Activated CD8-positive, alpha-beta memory T cell treated with anti-CD3 and anti-CD28 coated beads for 48 hours (primary cell): ENCODE measurements at regions not wholly inside any gene's neighbourhood (a gene's known extent, or its start where the extent isn't known, plus 50 kb on each side); places are given as distances from the start of the nearest gene placed in this dataset.

Experiments used
- DNase-seq, 3 experiments: peaks; one replicate each; pipeline ENCODE4 v3.0.0-alpha.2; 2020; ENCODE audit warnings: low read depth in 2 of 3, low spot score in 2 of 3

GRCh38 chr1:98385652-98386051 lies 275.9 kb upstream of the SNX7 start:
- DNase-seq: no peak

GRCh38 chr1:98384461-98385141 lies 276.9 kb upstream of the SNX7 start:
- no peak for DNase-seq

GRCh38 chr1:98382986-98383740 lies 278.4 kb upstream of the SNX7 start:
- DNase-seq: no peak

GRCh38 chr1:98382586-98382985 lies 278.9 kb upstream of the SNX7 start:
- no peak for DNase-seq

- no peak for DNase-seq
Measured at GRCh38 chr1:98374098-98374497, 287.4 kb upstream of the SNX7 start.

- DNase-seq: no peak
Measured at GRCh38 chr1:98373056-98373455, 288.5 kb upstream of the SNX7 start.

- DNase-seq: no peak
Measured at GRCh38 chr1:98371764-98372163, 289.8 kb upstream of the SNX7 start.

- DNase-seq: no peak
Measured at GRCh38 chr1:98369463-98369862, 292.1 kb upstream of the SNX7 start.

- no peak for DNase-seq
Measured at GRCh38 chr1:98368995-98369394, 292.5 kb upstream of the SNX7 start.

GRCh38 chr1:98367426-98367825 lies 294.1 kb upstream of the SNX7 start:
- no peak for DNase-seq

- DNase-seq: no peak
Measured at GRCh38 chr1:98366343-98366742, 295.2 kb upstream of the SNX7 start.

- no peak for DNase-seq
Measured at GRCh38 chr1:98364544-98364943, 297.0 kb upstream of the SNX7 start.

GRCh38 chr1:98360864-98361263 lies 300.7 kb upstream of the SNX7 start:
- no peak for DNase-seq

- no peak for DNase-seq
Measured at GRCh38 chr1:98355656-98356383, 305.7 kb upstream of the SNX7 start.

GRCh38 chr1:98352378-98352777 lies 309.1 kb upstream of the SNX7 start:
- no peak for DNase-seq

GRCh38 chr1:98351561-98351960 lies 310.0 kb upstream of the SNX7 start:
- no peak for DNase-seq

- no peak for DNase-seq
Measured at GRCh38 chr1:98345417-98345816, 316.1 kb upstream of the SNX7 start.

- no peak for DNase-seq
Measured at GRCh38 chr1:98344731-98345130, 316.8 kb upstream of the SNX7 start.

GRCh38 chr1:98342566-98342965 lies 319.0 kb upstream of the SNX7 start:
- DNase-seq: no peak

- DNase-seq: no peak
Measured at GRCh38 chr1:98340511-98340910, 321.0 kb upstream of the SNX7 start.

- no peak for DNase-seq
Measured at GRCh38 chr1:98336472-98337083, 324.9 kb upstream of the SNX7 start.

GRCh38 chr1:98333936-98334335 lies 327.6 kb upstream of the SNX7 start:
- DNase-seq: no peak
